ENCODE measurements at regions not wholly inside any gene's neighbourhood (a gene's known extent, or its start where the extent isn't known, plus 50 kb on each side); places are given as distances from the start of the nearest gene placed in this dataset.

- intact Hi-C loops (cut with micrococcal nuclease), result loop anchor here (10.0 kb wide), 1 partner anchor 1058 kb away; no protein-coding TSS in a partner anchor
- Mint-ChIP-seq H3K4me1 (peaks cover 13% of the 10 kb centered on the region), H3K36me3 (ENCODE audit: low read depth) (peaks cover 38% of the 10 kb centered on the region), H3K27ac (peak overlapping the region; percentile 41), H3K27me3 (no peaks in the 10 kb centered on the region), H3K9me3 (no peaks in the 10 kb centered on the region), H3K4me3 (no peak overlapping the region)
- CTCF ChIA-PET, result no interaction called here
- no peak for TF ChIP-seq CTCF (IDR thresholded peaks at IDR 0.05)
- POLR2A ChIA-PET, result no interaction called here
- DNase-seq, result no peak
- ATAC-seq (ENCODE audit: low read depth), result no peak
These were observed 431.7 kb downstream of the KLF12 start for GRCh38 chr13:73702419-73703071.

GRCh38 chr13:73701160-73701559 lies 433.0 kb downstream of the KLF12 start:
- no peaks in the 10 kb centered on the region for H3K9me3 Mint-ChIP-seq
- no peak overlapping the region for H3K27ac Mint-ChIP-seq
- H3K4me1 Mint-ChIP-seq, result peaks cover 13% of the 10 kb centered on the region
- POLR2A ChIA-PET, result no interaction called here
- no peak for ATAC-seq (ENCODE audit: low read depth)
- no peak for TF ChIP-seq CTCF (IDR thresholded peaks at IDR 0.05)
- H3K4me3 Mint-ChIP-seq, result no peak overlapping the region
- DNase-seq, result no peak
- intact Hi-C loops (cut with micrococcal nuclease), result loop anchor here (10.0 kb wide), 1 partner anchor 1056 kb away; no protein-coding TSS in a partner anchor
- H3K27me3 Mint-ChIP-seq, result no peaks in the 10 kb centered on the region
- CTCF ChIA-PET, result no interaction called here
- H3K36me3 Mint-ChIP-seq (ENCODE audit: low read depth), result peaks cover 43% of the 10 kb centered on the region

GRCh38 chr13:73698859-73699258 lies 435.3 kb downstream of the KLF12 start:
- Mint-ChIP-seq H3K9me3 (no peaks in the 10 kb centered on the region), H3K27me3 (no peaks in the 10 kb centered on the region), H3K4me3 (no peak overlapping the region), H3K4me1 (peaks cover 13% of the 10 kb centered on the region), H3K36me3 (ENCODE audit: low read depth) (peaks cover 55% of the 10 kb centered on the region), H3K27ac (no peak overlapping the region)
- ChIA-PET CTCF (no interaction called here), POLR2A (no interaction called here)
- ATAC-seq (ENCODE audit: low read depth), result no peak
- TF ChIP-seq CTCF (IDR thresholded peaks at IDR 0.05), result no peak
- no peak for DNase-seq
- intact Hi-C loops (cut with micrococcal nuclease), result no loop called here

GRCh38 chr13:73697166-73697565 lies 437.0 kb downstream of the KLF12 start:
- no peak for TF ChIP-seq CTCF (IDR thresholded peaks at IDR 0.05)
- CTCF ChIA-PET, result no interaction called here
- POLR2A ChIA-PET, result no interaction called here
- H3K9me3 Mint-ChIP-seq, result no peaks in the 10 kb centered on the region
- no peaks in the 10 kb centered on the region for H3K27me3 Mint-ChIP-seq
- intact Hi-C loops (cut with micrococcal nuclease), result no loop called here
- H3K4me3 Mint-ChIP-seq, result no peak overlapping the region
- peaks cover 66% of the 10 kb centered on the region for H3K36me3 Mint-ChIP-seq (ENCODE audit: low read depth)
- no peak overlapping the region for H3K27ac Mint-ChIP-seq
- DNase-seq (no peak), ATAC-seq (ENCODE audit: low read depth) (no peak)
- H3K4me1 Mint-ChIP-seq, result peaks cover 1% of the 10 kb centered on the region

GRCh38 chr13:73696713-73697112 lies 437.5 kb downstream of the KLF12 start:
- ChIA-PET POLR2A (no interaction called here), CTCF (no interaction called here)
- ATAC-seq (ENCODE audit: low read depth), result no peak
- DNase-seq, result no peak
- intact Hi-C loops (cut with micrococcal nuclease), result no loop called here
- TF ChIP-seq CTCF (IDR thresholded peaks at IDR 0.05), result no peak
- peaks cover 68% of the 10 kb centered on the region for H3K36me3 Mint-ChIP-seq (ENCODE audit: low read depth)
- H3K4me1 Mint-ChIP-seq, result no peaks in the 10 kb centered on the region
- H3K4me3 Mint-ChIP-seq, result no peak overlapping the region
- no peaks in the 10 kb centered on the region for H3K9me3 Mint-ChIP-seq
- H3K27me3 Mint-ChIP-seq, result no peaks in the 10 kb centered on the region
- H3K27ac Mint-ChIP-seq, result no peak overlapping the region

Data from activated B cell treated with CpG ODN at 0.5 μM for 24 hours (primary cell).